Kidney (tissue), 13 donors: ENCODE measurements at regions not wholly inside any gene's neighbourhood (a gene's known extent, or its start where the extent isn't known, plus 50 kb on each side); places are given as distances from the start of the nearest gene placed in this dataset.
A peak's percentile ranks its signal among the peaks of the same experiment; 100 is the strongest.

Experiments
- DNase-seq, 5 donors: peaks; one replicate each; pipeline ENCODE4 v3.0.0-alpha.2; 2013 to 2020
- FAIRE-seq: peaks from 2 replicates; lab custom pipeline; 2012; peaks lifted over from hg19 to GRCh38; lab: Jason Lieb, UNC
- H3K27ac ChIP-seq, 2 donors: one replicate each; pipeline ENCODE4 v1.7.0; 2013; ENCODE audit warnings: low read depth in 2 of 2, low read length in 2 of 2, inconsistent platforms in 1 of 2
- H3K27me3 ChIP-seq: one replicate; pipeline ENCODE4 v1.7.1; 2013; ENCODE audit warnings: low read length, inconsistent platforms; ENCODE audit not compliant: control insufficient read depth, insufficient read depth
- H3K36me3 ChIP-seq, 3 donors: one replicate each; pipeline versions ENCODE4 v1.7.0 to v1.7.1; 2013; ENCODE audit warnings: low read length in 3 of 3, control low read depth in 1 of 3, inconsistent platforms in 1 of 3; ENCODE audit not compliant: insufficient read depth in 3 of 3, control insufficient read depth in 2 of 3
- H3K4me1 ChIP-seq, 3 donors: one replicate each; pipeline versions ENCODE4 v1.7.0 to v1.7.1; 2013; ENCODE audit warnings: low read length in 3 of 3, inconsistent platforms in 1 of 3, low read depth in 1 of 3; ENCODE audit not compliant: control insufficient read depth in 2 of 3, insufficient read depth in 2 of 3
- H3K4me3 ChIP-seq, 3 donors: one replicate each; pipeline versions ENCODE4 v1.7.0 to v1.8.1; 2013; ENCODE audit warnings: low read length in 3 of 3, control low read depth in 1 of 3, inconsistent platforms in 1 of 3
- H3K9ac ChIP-seq, 3 donors: one replicate each; pipeline versions ENCODE4 v1.7.0 to v1.7.1; 2013; ENCODE audit warnings: low read length in 3 of 3, control low read depth in 1 of 3, inconsistent platforms in 1 of 3
- H3K9me3 ChIP-seq, 3 donors: one replicate each; pipeline versions ENCODE4 v1.7.0 to v1.7.1; 2013; ENCODE audit warnings: low read length in 3 of 3, control low read depth in 1 of 3, inconsistent platforms in 1 of 3; ENCODE audit not compliant: control insufficient read depth in 2 of 3, insufficient read depth in 1 of 3
- intact Hi-C: fragments of 100-400 bp; cut with DNase I; formaldehyde crosslinking; loops from one replicate; pipeline ENCODE4 v1.11.1; 2022
- TF ChIP-seq, protein P1 (sequence below): IDR thresholded peaks from 3 replicates; pipeline ENCODE4 v1.5.1; 2012; ENCODE audit warnings: mild to moderate bottlenecking, moderate library complexity, borderline replicate concordance; ENCODE audit not compliant: insufficient read depth; ENCODE audit errors: extremely low read depth
- donor health status: control.
- donor health status: control.
- donor health status: control.
- donor health status: control.
- donor health status: control.
- donor health status: DM: yes; HTN: yes; CAD: no.
- donor health status: Normal renal cell carcinoma (clear cell type).

DNA sequence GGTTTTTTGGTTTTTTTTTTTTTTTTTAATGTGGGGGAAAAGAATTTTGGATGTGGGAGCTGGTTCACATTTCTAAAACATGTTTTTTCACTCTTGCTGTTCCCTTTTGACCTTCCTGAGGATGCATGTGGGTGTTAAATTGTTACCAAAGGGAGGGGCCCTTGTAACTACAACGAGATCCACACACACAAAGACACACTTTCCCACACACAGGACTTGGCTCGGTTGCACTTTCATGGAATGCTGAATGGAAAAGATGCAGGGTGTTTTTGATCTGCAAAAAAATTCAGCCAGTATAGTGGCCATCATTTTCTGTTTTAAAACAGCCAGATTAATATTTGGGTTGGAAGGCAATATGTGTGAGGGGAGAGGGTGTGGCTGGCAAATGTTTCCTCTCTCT, 576.9 kb downstream of the EBF1 start:
- TF ChIP-seq, protein P1, sequence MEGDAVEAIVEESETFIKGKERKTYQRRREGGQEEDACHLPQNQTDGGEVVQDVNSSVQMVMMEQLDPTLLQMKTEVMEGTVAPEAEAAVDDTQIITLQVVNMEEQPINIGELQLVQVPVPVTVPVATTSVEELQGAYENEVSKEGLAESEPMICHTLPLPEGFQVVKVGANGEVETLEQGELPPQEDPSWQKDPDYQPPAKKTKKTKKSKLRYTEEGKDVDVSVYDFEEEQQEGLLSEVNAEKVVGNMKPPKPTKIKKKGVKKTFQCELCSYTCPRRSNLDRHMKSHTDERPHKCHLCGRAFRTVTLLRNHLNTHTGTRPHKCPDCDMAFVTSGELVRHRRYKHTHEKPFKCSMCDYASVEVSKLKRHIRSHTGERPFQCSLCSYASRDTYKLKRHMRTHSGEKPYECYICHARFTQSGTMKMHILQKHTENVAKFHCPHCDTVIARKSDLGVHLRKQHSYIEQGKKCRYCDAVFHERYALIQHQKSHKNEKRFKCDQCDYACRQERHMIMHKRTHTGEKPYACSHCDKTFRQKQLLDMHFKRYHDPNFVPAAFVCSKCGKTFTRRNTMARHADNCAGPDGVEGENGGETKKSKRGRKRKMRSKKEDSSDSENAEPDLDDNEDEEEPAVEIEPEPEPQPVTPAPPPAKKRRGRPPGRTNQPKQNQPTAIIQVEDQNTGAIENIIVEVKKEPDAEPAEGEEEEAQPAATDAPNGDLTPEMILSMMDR = no peak
- Histone ChIP-seq H3K4me3 (no peak overlapping the region), H3K4me1 (no peaks in the 10 kb centered on the region), H3K27ac (no peak overlapping the region), H3K9ac (no peak overlapping the region), H3K36me3 (no peaks in the 10 kb centered on the region), H3K27me3 (no peaks in the 10 kb centered on the region), H3K9me3 (no peaks in the 10 kb centered on the region)
- DNase-seq = peak in 1 of 5 donors; percentile 48
- no peak for FAIRE-seq
- intact Hi-C loops = no loop called here

DNA sequence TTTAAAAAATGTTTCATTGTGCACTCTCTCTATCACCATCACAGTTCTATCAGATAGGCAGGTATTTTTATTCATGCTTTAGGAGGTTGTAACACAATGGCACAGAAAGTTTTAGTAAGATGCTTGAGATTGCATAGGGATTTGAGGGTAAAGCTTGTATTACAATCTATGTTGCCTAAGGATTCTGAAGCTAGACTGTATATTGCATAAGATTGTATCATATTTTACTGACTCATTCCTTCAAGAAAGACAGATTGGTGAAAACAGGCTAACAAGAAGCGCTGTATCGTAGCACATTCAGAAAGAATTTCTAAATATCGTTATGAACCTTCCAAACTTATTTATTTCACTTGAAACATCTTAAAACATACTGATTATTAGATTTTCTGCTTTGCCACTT, 577.7 kb downstream of the EBF1 start:
- no peaks in the 10 kb centered on the region for H3K9me3 ChIP-seq
- FAIRE-seq (no peak), DNase-seq (no peak)
- TF ChIP-seq, protein P1 = no peak
- no peaks in the 10 kb centered on the region for H3K27me3 ChIP-seq
- no peak overlapping the region for H3K4me3 ChIP-seq
- no peak overlapping the region for H3K27ac ChIP-seq
- no peak overlapping the region for H3K9ac ChIP-seq
- H3K36me3 ChIP-seq = no peaks in the 10 kb centered on the region
- intact Hi-C loops = no loop called here
- no peaks in the 10 kb centered on the region for H3K4me1 ChIP-seq

DNA sequence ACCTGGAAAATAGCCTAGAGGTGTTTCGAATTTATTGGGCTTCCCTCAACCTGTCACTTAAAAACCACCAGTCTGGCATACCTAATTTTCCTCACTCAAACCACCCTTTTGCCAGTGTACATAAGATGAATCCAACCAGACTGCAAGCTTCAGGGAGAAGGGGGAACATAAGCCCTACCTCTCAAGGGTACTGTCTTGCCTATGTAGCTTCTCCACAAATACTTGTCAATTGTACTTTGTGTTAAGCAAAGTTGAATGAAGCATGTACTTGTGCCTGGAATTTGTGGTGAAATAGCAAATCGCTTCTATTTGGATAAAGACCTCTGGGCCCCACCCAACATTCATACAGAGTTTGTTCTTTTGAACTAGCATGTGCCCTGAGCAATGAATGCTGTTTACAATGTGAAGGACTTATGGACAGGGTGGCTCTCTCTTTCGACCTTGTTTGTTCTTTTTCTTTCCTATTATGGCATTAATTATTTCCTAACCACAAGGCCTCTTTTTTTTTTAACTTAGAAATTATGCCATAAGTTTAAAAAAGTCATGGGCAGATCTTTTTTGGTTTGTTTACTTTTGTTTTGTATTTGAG, 580.2 kb downstream of the EBF1 start:
- H3K9me3 ChIP-seq = no peaks in the 10 kb centered on the region
- H3K4me3 ChIP-seq = no peak overlapping the region
- FAIRE-seq (no peak), DNase-seq (no peak)
- intact Hi-C loops = no loop called here
- TF ChIP-seq, protein P1 = no peak
- H3K27ac ChIP-seq = no peak overlapping the region
- no peaks in the 10 kb centered on the region for H3K4me1 ChIP-seq
- H3K27me3 ChIP-seq = no peaks in the 10 kb centered on the region
- no peak overlapping the region for H3K9ac ChIP-seq
- H3K36me3 ChIP-seq = no peaks in the 10 kb centered on the region

DNA sequence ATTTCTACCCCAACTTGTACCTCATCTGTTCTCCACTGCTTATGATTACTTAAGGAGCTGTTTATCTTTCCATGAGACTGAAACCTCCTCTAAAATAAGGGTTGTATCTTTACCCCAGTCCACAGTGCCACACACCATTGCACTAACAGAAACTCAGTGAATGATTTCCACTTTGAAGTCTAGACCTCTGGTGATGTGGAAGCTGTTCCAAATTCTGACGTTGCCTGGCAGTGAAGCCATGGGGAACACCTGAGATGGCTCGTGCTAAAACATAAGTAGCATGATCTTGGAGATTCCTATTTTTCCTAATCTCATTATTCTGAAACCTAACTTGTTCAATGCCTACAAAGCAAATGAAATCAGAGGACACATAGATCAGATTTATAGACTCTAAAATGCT, 583.2 kb downstream of the EBF1 start:
- no peaks in the 10 kb centered on the region for H3K27me3 ChIP-seq
- H3K4me3 ChIP-seq = no peak overlapping the region
- FAIRE-seq (no peak), DNase-seq (no peak)
- H3K27ac ChIP-seq = no peak overlapping the region
- intact Hi-C loops = no loop called here
- H3K4me1 ChIP-seq = no peaks in the 10 kb centered on the region
- no peak overlapping the region for H3K9ac ChIP-seq
- TF ChIP-seq, protein P1 = no peak
- no peaks in the 10 kb centered on the region for H3K36me3 ChIP-seq
- no peaks in the 10 kb centered on the region for H3K9me3 ChIP-seq
